ENCODE measurements at regions not wholly inside any gene's neighbourhood (a gene's known extent, or its start where the extent isn't known, plus 50 kb on each side); places are given as distances from the start of the nearest gene placed in this dataset.

- no peak for TF ChIP-seq POLR2AphosphoS5 (IDR thresholded peaks at IDR 0.05)
- no peak for TF ChIP-seq CTCF (IDR thresholded peaks at IDR 0.05)
- TF ChIP-seq POLR2A (IDR thresholded peaks at IDR 0.05): no peak
- no peak for TF ChIP-seq EP300 (IDR thresholded peaks at IDR 0.05; ENCODE audit: low read depth)
Observed at GRCh38 chr7:86975914-86976313, 83.5 kb downstream of the ELAPOR2 start.

Measured in transverse colon (tissue), 4 donors.